DMS53 (cell line): ENCODE measurements at regions not wholly inside any gene's neighbourhood (a gene's known extent, or its start where the extent isn't known, plus 50 kb on each side); places are given as distances from the start of the nearest gene placed in this dataset.

Experiments used
- DNase-seq: peaks from one replicate; lab custom pipeline; 2025; lab: John Stamatoyannopoulos, UW

DNA sequence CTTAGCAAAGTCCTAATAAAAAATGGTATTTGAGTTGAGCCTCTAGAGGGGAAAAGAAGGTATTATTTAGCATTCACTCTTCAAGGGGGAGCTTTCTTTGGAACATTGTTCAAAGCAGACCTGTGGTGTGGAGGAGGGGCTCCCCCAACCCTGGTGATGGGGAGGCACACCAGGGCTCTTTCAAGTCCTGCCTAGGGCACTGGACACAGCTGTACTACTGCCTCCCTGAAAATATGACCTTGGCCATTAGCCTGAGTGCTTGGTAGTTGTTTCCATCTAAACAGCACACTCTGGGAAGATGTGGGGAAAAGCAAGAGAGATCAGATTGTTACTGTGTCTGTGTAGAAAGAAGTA, 215.1 kb upstream of the CNR1 start:
- no peak for DNase-seq

DNA sequence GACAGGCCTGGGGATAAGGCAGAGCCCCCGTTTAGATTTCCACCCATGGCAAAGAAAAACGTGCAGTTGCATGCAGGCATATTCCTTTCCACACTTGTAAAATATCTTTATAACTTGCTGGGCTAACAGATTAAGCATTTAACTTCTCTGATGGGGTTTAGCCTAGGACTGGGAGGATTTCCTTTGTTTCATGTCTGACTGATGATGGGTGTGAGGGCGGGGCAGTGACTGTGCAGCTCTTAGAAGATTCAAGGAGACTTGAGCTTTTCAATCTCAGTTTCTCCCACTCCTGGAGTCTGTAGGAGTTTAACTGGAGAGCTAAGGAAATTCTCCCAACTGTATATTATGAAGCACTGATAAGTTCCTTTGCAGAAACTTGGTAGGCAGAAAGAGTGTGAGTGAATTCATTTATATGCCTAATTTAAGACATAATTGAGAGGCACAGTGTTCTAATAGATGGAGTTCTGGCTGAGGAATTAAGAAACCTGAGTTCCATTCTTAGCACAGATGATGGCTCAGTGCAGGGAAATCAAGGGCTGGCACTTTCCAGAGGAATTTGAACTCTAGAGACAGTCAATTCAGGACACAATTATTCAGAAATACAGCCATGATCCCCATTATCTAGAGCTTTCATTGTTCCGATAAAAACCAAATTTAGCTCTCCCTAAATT, 214.6 kb upstream of the CNR1 start:
- no peak for DNase-seq

DNA sequence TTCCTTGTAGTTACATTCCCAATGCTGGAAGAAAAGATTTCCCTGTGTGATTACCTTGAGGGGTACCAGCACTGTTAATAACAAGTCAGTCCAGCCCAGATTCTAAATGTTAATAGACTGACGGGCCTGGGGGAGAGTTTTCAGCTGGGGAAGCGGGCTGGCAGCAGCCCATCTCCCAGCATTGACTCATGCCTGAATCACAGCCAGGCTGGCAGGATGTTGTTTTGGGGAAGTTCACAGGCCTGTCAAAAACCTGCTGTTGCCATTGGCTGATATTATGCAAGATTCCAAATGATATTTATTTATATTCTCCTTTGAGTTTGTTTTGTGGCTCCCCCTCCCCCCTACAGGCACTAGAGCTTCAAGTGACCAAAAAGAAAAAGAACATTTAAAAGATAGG, 213.9 kb upstream of the CNR1 start:
- DNase-seq = no peak

DNA sequence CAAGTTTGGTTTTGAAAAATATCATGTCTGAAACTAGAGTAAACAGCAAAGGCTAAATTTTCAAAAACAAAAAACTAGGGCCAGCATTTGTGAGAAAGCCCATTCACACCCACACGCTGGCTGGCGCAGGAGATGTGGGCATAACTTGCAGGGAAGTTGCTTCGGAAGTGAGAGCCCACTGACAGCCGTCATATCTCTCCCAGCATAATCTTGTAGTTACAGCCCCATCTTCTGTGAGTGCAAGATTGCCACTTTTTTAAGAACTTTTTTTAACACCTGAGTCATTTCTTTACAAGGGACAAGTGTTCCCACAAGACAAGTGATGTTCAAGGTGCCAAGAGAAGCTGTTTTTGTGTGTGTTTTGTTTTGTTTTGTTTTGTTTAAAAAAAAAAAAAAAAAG, 212.5 kb upstream of the CNR1 start:
- no peak for DNase-seq

DNA sequence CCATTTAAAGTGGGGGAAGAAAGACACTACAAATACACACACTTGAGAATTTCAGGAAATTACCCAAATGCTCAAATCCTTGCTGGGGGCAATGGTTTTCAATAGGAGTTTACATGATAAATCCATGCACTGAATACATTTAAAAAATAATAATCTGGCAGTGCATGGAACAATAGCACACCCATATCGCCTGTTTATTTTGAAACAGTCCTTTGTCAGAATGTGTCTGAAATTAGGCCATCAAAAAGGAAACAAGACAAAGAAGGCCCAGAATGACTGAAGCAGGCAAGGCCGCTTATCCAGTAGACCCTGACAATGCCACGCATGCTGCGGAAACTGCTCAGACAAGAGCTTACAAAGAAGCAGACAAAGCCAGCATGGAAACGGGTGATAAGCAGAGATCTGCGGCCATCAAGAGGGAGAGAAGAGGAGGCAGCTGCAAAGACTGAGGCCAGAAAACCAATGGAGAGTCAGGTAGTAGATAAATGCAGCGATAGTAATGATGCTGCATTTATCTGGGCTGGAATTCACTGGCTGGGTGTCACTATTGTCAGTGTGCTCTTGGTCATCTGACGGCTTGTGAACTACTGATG, 211.9 kb upstream of the CNR1 start:
- no peak for DNase-seq

DNA sequence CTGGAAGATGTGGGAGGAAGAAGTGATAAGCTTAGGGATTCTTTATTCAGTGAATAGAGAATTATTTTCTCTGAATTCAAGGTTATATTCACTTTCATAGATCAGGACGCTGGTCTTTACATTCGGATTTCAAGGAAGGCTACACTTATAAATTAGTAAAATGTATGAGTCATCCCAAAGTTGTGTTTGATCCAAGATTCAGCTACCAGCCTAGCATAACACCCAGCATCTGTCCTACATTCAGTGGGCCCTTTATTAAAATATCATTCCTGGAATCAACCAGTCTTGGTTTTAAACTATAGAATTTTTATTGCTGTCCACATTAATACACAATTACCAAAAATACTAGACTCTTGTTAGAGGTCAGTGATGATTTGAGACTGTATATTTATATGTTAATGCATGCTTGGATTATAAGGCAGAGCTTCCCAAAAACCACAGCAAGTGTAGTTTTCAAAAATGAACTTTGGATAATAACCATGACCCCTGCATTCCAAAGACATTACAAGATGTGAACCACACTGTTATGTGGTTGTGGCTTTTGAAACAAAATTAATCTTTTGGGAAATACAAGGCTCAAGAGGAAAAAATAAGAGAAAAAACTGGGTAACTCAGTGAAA, 210.7 kb upstream of the CNR1 start:
- DNase-seq = no peak

DNA sequence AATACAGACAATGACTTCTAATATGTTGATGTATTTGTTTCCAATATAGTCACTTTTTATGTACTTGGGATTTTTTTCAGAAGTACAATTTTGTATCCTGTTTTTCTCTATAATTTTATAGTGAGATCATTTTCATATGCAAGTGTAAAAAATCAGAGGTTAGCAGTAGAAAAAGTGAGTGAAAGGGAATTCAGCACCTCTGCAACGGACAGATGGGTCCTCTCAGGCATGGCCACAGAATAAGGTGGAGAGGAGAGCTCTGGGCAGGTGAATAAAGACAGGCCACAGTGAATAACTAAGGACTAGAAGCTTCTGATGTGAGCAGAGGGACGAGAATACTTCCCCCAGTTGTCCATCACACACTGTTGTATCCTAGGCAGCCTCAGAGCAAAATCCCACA, 210.1 kb upstream of the CNR1 start:
- no peak for DNase-seq

DNA sequence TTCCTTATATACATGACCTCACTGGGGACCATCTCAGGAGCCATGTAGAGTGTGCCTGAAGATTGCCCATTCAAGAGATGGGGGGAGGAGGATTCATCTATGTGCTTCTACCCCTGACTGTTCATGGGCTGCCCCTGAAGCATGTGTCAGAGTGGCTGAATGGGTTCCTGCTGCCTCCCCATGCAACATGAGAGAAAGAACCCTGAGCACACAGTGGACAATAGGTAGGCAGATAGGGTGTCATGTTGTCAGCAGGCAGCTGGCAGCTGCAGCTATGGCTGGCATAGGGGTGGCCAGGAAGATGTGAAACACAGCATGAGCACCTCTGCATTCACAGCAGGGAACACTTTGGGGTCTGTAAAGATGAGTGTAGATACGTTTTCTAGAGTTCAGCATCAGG, 208.4 kb upstream of the CNR1 start:
- DNase-seq = peak; percentile 57

DNA sequence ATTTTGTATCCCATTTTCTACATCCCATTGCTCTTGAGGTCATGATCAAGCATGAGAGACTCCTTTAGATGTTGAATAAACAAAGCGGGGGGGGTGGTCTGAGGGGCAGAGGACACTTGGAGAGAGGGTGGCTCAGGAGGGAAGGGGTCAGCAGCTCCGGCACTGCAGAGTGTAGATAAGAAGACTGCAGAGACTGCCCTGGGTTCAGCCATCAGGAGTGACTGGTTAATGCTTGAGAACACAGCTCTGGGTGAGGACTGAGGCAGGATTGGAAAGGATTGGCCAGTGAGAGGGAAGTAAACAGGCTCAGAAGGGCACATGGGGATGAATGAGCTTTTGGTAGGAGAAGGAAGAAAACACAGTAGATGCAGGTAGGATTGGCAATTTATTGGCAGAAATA, 205.3 kb upstream of the CNR1 start:
- DNase-seq = no peak

DNA sequence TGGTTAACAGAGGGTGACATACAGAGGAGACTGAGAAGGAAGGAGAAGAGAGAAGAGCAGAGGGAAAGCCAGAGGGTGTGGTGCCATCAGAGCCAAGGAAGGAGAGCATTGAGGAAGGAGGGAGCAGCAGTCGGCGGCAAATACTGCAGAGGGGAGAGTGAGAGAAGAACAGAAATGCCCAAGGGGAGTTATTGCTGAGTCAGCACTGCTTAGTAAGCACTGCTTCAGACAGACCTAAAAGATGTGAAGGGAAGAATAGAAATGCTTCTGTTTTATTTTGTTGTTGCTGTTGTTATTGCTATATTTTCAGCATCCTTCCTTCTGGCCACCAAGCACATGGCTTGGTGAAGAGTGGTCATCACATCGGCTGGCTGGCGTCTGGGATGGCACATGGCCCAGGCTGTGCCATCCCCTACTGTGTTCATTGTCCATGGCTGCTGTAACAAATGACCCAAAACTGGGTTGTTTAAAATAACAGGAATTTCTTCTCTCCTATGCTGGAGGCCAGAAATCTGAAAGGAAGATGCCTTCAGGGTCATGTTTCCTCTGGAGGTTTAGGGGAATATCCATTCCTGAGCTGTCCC, 204.1 kb upstream of the CNR1 start:
- no peak for DNase-seq

DNA sequence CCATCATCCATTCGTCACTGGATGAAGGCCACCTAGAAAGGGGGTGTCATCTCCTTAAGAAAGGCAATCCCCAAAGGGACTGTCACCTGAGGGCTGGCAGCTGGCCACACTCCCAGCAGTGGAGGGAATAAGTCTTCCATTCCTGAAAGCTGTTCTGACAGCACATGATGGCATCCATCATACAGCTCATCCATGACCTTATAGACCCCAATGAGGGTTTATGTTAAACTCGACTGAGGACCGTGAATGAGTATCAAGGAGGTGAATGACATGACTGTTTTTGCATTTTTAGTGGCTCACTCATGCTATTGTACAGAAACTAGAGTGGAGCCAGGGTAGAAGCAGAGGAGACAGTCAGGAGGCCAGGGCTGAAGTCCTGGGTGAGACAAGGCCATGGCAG, 203.1 kb upstream of the CNR1 start:
- DNase-seq = no peak

DNA sequence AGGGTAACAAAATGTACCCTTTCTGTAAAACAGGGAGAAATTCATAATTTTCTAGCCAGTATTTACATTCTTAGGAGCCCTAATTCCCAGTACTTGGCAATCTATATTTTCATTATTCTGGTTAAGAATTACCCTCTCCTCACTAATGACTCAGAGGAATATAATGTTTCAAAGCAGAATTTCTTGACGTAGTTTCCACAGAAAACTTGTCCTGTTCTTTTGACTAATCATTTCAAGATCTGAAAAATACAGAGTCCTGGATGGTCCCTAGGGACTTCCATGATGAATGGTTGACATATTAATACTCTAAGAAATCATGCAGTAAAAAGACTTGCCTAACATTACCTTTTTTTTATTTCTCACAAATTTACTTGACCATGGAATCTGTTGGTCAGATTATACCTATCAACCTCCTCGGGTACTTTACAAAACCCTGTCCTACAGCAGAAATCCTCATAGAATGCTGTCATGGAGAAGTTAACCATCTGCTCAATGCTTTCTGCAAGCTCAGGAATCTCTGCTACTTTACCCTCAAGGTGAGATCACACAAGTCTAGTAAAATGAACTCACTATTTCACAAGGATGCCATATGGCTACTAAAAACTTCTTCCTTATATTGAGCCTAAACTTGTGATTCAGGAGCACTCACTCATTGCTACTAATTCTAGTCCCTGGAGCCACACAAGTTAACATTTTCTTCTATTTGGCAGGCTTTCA, 202.1 kb upstream of the CNR1 start:
- DNase-seq = no peak

DNA sequence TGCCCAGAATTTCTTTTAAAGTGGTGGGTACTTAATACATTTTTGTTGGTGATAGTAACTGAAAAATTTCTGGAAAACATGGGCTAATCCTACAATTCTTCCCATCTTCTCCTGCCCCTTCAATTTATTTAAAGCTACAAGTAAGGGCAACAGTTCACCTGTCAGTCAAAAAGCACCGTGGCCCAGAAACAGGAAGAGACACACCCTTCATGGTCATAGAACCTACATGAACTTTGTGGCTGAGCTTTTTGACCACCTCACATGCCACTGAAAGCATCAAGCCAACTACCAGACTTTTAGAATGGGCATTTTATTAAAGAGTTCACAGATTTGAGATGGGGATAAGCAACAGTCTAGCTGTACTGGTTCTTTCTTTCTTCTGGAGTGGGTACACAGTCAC, 201.1 kb upstream of the CNR1 start:
- DNase-seq = no peak

DNA sequence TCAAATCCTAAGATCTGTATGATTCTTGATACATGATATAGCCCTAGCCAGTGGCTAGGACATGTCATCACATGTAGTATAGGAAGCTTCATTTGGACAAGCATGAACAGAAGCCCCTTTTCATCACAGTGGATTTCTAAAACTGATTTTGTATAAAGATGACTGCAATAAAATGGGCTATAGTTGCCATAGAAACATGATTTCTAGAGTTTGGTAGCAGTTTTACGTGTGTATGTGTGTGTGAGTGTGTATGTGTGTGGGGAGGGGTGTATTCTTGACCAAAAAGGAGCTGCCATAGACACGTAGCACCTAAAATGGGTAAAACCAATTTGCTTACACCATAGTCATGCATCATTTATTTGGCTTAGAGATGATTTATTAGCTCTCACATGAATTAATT, 200.5 kb upstream of the CNR1 start:
- no peak for DNase-seq

DNA sequence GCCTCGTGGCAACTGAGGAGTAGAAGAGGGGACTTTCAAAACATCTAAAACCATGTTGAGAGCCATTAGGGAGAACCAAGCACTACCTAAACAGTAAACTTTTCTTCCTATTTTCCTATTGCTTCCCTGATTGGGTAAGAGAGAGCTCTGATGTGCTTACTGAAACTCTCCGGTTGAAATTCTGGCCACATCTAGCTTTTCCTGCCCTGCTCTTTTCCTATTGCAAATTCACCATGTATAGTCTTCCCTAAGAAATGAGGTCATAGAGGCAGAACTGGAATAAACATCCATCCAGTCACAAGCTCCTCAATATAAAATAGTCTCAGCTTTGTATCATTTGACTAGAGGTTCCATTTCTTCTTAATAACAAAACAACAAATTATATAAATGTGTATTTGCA, 199.5 kb upstream of the CNR1 start:
- DNase-seq = no peak

DNA sequence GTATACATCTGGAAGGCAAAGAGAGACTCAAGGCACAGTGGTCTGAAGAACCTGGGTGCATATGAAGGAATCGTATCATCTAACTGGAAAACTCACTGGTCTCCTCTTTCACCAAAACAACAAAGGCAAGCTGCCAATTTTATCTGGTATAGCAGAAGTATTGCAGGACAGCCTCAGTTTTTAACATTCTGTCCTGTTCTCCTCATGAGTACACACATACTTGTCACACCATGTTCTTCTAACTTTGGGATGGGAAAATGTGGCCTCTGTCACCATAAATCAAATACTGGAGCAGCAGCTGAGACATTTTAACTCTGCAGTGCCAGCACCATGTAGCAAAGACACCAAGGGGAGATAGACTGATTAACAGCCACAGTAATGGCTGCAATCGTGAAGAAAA, 199.1 kb upstream of the CNR1 start:
- DNase-seq = no peak

DNA sequence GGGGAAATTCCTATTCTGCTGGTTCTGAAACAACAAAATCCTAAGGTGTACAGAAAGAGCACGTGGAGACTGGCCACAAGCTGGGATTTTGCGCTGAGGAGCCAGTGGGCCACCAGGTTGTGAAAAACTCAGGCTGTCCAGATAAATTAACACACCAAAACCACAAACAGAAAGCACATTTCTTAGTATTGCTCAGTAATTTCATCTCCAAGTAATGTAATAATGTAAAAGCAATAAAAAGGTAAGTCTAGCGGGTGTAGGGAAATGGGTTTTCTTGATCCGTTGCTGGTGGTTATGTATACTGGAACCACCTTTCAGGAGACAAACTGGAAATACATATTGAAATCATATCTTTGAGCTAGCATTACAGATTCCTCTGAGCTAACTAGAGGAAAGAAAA, 195.6 kb upstream of the CNR1 start:
- no peak for DNase-seq

DNA sequence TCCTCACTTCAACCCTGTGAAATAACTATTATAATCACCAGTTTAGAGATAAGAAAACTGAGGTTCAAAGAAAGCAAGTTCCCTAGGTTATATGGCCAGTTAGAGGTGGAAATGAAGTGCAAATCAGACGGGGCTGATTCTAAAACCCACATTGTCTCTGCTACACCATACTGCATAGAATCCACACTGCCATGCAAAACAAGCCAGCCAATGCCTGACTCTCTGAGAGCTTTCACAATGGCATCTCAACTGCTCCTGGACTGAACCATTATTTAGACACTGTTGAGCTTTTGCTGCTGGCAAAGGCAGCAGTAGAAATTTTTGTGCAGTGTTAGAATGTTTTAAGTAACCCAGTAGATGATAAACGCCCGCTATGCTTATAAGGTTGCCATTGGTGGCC, 195.2 kb upstream of the CNR1 start:
- DNase-seq = no peak

DNA sequence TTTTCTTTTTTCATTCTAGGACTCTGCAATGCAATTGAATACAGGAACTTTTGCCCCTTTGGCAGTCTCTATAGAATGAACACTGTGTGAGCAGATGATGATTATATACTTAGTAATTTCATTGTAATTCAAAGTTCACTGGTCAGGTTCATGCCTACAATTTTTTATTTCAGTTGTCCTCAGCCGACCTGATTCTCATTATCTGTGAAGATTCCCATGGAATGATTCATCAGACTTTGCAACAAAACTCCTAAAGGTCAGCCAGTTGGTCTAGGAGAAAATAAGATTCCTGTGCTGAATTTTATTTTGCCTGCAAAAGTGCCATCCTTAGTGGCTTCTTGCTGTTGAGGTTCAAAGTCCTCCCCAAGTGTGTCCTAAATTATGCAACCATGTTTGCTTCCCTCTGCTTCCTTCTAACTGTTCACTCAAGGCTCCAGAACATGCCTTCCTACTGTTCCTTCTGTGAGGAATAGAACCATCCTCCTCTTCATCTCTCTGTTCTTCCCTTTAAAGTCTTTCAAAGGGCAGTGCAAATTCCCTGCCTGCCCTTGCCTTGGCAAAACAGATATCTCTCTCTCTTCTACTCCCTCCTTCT, 194.2 kb upstream of the CNR1 start:
- DNase-seq = no peak

DNA sequence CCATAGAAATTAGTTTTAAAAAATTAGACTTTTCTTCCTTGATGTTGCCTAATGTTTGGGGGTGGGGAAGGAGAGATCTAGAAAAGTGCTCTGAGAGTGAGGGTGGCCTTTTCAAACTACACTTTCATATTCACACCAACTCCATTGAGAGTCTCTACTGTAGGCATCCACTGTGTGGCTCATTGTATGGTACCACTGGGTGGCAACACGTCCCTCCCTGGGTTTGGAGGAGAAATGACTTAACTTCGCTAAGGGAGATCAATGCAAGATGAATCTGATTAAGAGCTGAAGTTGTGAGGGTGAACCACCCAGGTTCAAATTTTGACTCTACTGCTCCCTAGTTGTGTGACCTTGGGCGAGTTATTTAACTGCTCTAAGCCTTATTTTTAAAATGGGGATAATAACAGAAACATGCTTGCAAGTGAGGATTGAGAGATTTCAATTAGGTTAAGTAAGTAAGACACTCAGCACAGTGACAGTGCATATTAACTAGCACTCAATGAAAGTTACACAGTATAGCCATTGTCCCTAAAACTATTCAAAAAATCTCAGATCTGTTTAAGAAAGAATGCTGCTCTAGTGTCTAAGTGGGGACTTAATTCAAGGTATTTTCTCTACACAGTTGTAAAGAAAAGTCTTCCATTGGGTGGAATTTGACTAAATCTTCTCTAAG, 193.5 kb upstream of the CNR1 start:
- no peak for DNase-seq

DNA sequence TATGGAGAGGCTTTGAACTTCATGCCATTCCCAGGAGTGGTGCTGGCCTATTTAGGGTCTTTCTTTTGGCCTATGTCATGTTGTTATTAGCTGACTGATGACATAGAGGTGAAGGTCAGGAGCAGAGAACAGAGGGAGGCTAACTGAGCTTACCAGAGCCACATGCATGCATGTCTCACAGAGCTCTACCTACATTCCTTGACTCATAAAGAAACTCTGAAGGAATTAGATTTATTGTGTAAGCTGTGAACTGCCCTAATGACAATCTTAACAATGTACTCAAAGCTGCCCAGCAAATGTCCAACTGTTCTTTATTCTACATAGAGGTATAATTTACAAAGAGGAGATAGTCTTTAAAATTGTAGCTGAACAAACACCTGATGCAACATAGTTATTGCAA, 192.7 kb upstream of the CNR1 start:
- no peak for DNase-seq

DNA sequence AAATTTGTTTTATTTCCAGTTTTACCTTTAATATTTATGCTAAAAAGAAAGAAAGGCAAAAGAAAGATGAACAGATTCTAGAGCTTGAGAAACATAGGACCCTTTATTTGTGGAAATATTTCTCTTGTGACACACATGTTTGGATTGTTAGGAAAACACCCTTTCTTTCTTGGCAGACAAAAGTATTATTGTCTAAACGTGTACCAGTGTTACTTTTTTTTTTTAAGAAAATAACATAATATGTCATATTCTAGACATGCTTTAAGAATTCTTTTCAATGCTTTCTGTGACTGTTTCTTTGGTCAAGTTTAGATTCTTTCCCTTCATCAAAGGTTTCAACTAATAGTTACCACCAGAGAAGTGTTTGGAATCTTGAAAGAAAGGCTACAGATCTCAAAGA, 183.4 kb upstream of the CNR1 start:
- DNase-seq = no peak
